ENCODE measurements at regions not wholly inside any gene's neighbourhood (a gene's known extent, or its start where the extent isn't known, plus 50 kb on each side); places are given as distances from the start of the nearest gene placed in this dataset.

DNA sequence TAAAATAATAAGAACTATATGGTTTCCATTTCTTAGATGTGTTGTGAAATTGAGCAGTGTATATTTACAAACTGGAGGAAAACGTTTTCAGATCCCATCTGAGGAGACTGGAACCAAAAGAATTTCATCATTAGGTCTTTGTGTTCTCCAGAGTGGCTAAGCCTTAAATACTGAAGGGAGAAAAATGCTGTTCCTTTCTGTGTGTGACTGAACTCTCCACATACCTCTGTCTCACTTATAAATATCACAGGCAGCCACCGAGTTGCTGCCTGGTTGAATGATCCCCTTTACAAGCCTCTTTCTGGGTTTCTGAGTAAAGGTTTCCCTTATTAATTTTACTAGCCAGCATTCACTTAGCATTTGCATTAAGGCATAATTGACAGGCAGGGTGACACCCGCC, 913.9 kb upstream of the NR2F2 start:
- no peak for FAIRE-seq

DNA sequence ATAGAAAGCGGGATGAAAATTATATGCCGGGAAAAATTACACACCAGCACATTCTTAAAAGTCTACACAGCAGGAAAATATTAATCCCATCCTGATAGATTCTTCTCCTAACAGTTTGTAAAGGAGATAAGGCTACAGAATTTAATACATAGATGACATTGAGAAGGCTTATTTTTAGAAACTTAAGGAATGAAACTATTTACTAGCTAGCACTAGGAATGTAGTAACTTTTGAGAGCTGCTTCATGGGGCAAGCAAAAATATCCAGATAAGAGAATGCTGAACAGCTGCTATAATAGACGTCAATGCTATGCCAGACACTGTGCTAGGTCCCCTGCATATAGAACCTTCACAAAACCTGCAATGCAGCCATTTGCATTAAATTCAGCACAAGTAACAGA, 912.7 kb upstream of the NR2F2 start:
- FAIRE-seq, result no peak

DNA sequence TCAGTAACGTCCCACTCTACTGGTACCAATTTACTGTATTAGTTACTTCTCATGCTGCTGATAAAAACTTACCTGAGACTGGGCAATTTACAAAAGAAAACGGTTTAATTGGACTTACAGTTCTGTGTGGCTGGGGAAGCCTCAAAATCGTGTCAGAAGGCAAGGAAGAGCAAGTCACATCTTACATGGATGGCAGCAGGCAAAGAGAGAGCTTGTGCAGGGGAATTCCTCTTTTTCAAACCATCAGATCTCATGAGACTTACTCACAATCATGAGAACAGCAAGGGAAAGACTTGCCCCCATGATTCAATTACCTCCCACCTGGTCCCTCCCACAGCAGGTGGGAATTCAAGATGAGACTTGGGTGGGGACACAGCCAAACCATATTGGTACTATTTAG, 908.2 kb upstream of the NR2F2 start:
- no peak for FAIRE-seq

DNA sequence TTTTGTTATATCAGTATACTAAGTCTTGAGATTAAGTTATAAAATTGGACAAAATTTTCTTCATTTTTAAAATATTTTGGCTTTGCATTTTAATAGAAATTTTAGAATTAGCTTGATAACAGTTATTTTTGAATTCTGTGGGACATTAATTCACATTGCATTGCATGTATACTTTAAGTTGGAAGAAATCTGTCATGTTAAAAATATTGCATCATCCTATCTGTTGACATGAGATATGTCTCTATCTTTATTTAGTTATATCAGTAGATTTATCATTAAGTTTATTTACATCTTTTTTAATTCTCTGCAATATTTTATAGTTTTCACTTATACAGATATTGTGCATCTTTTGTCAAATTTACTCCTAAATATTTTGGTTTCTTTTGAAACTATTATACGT, 904.6 kb upstream of the NR2F2 start:
- no peak for FAIRE-seq

DNA sequence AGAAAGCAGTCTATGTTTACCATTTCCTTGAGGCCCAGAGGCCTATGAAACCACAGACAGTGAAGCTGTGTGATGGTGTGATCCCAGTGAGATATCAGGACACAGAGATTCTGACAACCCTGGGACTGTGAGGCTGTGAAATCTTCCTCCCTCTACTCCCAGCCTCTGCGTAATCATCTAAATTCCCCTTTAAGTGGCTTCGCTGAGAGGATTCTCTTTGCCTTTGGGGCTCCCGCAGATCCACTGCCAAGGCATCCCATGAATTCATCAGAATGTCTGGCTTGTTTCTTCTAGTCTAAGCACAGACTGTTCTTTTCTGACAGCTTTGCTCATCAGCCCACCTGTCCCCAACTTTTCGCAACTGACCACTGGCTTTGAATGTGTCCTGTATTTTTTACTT, 901.2 kb upstream of the NR2F2 start:
- FAIRE-seq, result no peak

DNA sequence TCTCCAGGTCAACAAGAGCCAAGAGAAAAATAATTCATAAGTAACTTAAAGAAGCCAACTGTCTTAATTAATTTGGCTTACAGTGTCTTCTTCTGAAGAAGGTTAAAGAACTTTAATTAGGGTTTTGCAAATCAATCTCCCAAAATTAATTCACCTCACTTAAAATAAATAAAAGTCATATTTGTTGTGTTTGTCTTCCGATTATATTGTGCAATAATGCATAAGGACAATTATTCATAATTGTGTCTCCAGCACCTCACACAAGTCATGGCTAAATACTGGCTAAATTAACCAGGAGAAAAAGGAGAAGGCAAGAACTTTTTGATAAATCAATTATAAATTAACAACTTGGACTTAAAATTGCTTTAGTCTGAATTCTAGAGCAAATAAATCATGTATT, 899.0 kb upstream of the NR2F2 start:
- FAIRE-seq, result no peak

DNA sequence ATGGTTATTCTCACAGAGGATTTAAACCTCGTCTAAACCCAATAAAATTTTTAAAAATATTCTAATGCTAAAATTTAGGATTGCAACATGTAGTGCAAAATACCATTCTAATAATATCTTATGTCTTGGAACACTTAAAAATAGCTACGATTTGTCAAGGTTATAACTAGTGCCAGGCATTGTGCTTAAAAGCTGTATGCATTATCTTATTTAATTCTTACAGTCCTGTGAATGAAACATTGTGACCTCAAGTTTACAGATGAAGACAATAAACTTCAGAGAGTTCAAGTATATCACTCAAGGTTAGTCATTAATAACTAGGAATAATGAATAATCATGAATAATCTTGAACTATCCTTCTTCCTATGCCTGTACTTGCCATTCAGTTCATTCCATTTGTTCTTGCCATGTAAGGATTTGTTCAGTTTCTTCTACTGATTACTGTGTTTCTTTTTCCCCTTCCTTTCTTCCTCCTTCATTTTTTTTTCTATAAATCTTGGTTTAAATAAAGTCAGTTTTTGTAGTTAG, 897.6 kb upstream of the NR2F2 start:
- FAIRE-seq, result no peak

DNA sequence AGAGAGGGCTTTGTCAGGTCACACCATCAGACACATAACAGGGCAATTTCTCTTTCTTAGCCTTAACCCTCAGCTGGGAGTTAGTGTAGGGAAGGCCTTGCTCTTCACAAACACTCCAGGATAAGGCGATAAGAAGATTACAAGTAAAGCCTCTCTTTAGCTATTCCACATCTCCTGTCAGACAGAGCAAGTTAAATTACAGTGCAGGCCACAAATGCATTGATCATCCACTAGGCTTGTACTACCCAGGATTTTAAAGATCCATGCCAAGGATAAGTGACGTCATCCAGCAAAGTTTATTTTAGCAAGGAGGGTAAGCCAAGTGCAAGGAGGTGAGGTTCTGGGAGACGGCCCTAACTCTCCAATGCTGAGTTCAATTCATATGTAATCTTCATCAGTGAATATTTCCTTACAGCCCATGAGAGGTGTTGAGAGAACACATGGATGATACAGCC, 890.6 kb upstream of the NR2F2 start:
- no peak for FAIRE-seq

DNA sequence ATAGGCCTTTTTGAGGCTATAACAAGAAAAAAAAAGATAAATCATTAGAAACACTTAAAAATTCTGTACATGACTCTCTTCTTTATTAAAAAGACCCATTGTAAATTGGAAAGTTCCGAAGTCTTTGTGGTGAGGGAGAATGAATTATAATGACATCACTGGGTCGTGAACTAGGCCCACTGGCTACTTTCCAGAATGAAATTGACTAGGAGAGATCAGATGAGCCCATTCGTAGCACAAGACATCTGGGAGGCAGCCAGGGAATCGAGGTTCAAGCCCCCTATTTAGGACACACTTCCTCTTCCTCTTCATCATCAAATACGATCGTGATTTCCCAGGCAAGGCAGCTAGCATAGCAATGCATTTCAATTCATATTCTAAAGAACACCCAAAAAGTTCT, 889.8 kb upstream of the NR2F2 start:
- no peak for FAIRE-seq

DNA sequence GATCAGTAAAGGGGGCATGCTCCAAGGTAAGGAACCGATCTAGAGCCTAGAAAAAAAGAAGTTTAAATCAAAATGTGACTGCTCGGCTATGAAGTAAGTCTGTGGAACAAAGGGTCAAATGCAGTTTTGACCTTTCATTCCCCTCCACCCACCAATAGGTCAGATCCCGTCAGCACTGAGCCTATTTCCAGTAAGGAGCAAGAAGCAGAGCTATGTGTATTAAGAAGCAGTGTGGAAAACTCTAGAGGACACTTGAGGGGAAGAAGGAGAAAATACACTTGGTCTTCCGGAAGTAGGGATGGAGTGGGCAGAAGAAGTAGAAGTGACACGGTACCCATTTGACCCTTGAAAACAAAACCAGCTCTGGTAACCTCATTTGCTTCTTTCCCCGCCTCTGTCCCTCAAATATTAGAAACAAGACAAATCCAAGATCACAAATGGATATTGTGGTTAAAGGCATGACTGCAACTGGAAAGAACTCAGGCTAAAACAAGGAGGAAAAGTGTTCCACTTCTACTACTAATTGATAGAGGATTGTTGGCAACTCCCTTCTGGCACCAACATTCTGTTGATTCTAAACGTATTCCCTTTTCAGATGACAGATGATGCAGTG, 888.3 kb upstream of the NR2F2 start:
- no peak for FAIRE-seq

DNA sequence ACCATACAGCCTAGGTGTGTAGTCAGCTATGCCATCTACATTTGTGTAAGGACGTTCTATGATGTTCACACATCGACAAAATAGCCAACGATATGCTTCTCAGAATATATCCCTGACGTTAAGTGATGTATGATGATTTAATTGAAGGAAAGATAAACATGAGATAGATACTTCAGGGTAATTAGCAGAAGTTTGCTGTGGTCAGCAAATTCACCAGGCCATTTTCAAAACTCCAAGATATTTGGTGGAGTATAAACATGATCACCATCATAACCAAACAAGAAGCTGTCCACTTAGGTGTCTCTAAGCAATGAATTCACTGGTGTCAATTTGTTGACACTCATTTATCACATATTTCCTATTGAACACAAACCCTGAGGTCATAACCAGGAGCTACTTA, 885.6 kb upstream of the NR2F2 start:
- no peak for FAIRE-seq

DNA sequence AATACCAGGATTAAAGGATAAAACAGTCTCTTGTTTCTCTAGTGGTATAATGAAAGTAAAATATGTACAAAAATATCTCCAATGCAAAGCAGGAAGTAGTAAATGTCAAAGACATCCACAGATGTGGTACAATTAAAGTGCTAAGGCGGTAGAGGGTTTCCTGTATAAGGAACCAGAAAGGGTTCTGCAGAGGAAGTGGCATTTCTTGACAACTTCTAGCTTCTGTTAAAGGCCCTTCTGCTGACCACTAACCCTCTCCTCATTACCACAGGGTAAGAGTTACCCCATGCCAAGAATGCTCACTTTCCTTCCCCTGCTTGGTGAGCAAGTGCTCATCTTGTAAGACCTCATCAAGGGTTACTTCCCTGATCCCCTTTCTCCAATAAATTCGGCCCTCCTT, 883.6 kb upstream of the NR2F2 start:
- FAIRE-seq, result no peak

DNA sequence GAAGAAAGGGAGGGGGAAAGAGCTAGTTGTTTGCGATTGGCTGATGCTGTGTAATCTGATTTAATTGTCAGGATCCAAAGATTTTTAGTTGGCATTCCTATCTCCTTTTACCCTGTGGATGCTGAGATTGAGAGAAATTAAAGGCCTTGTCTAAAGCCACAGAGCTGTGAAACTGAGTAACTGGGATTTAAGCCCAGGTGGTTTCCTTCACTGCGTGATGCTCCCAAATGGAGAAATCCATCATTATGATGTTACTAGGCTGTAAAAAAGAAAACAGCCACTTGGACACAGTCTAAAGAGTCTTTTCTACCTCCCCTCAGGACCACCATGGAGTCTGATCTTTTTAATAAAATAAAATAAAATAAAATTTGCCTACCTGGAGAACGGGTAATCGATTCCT, 883.0 kb upstream of the NR2F2 start:
- no peak for FAIRE-seq

DNA sequence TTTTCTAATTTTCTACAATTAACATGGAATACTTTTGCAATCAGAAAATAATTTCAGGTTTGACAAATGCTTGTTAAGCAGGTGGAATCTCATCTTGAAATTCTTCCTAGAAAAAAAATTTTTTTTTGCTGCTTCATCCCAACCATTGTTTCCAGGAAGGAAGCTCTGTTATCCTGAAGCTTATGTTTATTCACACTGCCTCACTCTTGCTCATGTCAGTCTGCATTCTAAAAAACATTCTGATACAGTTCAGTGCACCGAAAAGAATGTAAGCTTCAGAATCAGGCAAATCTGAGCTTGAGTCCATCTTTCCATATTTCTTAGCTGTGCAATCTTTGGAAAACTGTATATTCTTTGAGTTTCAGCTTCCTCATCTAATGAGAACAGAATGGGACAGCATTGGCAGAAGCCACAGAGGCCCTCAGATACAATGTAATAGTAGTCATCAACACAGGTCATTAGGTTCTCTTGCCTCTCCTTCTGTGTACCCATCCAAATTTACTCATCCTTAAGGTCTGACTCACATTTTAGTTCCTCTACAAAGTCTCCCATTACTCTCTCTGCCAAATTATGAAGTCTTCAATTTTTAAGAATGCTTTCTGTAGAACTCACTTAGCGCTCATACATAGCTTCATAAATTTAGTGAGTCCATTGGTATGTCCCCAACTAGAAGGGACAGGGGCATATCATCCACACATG, 881.8 kb upstream of the NR2F2 start:
- FAIRE-seq, result no peak

DNA sequence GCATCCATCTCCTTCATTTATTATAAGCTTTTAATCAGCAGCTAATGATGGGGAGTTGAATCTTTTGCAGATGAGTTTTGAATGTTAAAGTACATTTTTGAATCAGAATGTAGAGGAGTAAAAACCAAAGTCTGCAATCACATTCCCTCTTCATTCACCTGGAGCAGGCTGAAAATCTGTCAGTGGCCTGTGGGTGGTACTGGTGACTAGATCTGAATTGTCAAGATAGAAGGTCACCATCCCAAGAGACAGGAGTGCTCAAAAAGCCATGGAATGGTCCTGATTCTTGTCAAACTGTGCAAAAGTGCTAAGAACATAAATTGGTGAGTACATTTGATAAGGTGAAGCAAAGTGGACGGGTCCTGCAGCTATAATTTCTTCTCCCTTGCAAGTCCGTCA, 881.3 kb upstream of the NR2F2 start:
- no peak for FAIRE-seq

DNA sequence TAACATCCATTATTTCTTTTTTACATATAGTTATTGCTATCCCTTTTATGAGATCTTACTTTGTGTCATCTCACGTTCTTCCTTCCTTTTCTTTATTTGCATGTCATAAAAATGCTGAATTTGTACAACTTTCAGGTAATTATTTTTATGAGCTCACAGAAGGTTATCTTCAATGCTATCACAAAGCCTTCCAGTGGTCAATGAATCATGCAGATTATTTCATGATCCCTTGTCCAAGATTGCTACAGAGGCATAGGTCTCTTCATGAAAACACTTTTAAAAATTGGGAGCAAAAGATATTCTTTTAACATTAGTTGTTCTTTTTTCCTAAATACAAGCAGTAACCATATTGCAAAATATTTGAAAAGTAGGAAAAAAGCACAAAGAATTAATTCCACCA, 880.1 kb upstream of the NR2F2 start:
- no peak for FAIRE-seq

DNA sequence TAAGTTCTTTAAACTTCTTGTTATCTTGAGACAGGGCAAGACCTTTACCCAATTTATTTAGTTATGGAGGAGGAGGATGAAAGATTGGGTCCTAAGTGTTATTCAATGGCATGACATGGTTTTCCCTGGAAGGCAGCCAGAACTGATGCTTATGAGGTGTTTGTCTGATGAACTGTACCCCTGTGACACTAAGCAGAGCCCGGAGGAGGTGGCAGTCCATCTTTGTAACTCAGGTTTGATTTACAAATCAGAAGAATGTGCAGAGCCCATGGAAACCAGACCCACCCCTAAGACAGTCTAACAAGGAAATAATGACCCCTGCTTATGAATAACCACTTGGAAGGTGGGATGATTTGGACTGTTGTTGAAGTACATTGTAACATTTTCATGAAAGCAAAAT, 878.6 kb upstream of the NR2F2 start:
- no peak for FAIRE-seq

DNA sequence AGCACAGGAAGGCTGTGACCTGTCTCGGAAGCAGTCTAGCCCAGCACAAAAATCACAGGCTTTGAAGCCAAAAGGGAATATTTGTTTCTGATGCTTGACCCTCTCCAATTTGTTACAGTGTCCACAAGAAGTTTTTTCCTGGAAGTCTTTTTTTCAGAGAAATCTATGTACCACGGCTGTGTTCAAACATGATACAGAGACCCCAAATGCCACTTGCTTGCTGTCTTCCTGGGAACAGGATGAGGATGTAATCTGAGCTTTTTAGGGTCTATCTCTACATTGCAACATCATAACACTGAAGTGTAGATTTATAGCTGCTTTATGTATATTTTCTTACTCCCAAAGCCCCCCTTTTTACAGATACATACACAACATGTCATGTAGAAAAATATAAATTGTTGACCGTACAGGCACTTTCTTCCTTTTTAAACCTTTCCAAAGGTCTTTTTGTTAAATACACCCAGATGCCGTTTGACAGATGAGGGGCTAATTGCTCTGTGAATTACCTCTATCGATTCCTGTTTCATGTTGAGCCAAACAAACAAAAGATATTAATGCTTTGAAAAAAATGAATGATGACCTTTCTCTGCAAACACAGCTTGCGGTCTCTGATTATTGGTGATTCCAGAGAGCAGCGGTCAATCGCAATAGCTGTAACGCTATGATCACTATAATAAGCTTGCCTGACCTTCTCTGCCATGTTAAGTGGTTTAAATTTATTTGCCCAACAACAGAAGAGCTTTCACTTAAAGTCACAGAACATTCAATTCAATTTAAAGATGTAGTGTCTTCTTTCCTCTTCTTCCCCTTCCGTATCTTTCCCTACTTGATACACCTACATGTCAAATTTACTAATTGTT, 875.9 kb upstream of the NR2F2 start:
- no peak for FAIRE-seq

DNA sequence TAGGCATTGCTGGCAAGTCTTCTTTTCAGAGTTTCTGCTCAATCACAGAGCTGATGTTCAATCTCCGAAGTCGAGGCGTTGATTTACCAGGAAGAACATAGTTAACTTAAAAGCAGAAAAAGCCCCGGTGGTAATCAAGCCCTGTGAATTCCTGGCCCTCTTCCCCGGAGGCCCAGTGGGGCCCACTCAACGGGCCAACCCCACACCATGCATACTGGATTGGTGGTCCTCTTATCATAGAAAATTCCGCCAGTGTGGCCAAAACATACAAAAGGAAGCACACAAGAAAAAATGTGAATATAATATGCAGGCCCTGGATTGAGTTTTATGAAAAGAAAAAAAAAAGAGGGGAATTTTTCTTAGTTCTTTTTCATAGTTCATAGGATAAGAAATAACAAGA, 873.0 kb upstream of the NR2F2 start:
- FAIRE-seq, result no peak

DNA sequence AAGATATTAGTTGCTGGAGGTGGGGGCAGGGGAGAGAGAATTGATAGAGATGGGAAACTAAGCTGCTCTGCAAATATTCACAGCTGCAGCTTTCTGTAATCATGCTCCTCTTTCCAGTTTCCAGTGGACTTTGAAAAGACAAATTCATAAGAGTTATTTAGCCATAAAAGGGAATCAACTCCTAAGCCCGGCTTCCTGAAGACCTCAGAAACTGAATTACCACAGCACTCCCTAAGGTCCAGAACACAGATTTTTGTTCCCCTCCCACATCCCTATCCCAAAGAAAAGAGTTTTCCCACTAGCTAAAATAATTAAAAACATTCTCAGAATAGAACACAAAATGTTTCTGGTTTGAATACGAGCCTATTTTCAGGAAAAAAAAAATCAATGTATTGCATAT, 871.8 kb upstream of the NR2F2 start:
- no peak for FAIRE-seq

DNA sequence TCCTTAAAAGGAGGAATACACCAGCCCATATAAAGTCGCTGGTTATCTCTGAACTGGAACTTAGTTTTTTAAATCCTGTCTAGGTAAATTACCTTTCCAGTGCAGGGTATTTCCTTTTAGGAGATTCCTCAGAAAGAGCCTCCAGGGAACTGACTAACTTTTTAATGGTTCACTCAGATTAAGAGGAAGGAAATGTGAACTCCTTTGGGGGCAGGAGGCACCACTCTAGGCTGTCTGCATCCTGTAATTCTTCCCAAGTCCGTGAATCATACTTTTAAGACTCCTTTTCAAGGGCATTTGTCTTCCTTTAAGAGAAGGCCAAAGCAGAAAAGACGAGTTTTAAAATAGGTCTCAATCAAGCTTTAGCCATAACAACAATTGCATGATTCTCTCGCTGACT, 871.2 kb upstream of the NR2F2 start:
- no peak for FAIRE-seq

DNA sequence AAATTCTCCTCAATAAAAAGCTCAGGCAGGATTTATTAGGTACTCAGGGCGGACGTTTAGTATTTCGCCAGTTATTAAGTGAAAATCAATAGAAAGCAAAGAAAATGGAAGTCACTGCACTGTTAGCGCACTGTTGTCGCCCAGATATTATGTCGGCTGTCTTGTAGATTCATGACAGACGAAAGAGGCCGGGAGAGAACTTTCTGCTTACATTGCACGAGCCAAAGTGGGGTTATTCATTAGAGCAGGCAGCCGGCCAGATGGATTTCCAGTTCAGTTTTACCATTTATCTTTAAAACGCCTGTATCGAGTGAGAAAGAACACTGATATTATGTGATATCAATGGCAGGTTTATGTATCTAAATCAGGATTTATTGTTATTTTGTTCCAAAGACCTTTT, 866.0 kb upstream of the NR2F2 start:
- no peak for FAIRE-seq

DNA sequence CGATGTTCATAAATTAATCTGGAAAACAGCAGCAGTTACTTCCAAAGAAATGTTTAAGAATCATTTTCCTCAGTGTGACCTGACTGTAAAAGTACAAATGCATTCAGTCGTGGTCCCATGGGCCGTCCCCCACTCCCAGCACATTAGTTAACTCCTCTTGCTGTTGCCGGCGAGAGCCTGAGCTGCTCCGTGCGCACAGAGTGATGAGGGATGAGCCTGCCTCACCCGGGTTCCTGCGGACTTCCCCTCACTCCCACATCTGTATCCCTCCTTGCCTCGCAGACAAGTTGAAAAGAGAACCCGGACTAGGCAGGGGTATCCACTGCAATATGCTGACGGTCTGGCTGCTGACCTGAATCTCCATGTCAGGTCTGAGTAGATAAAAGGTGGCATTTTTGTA, 861.7 kb upstream of the NR2F2 start:
- no peak for FAIRE-seq

DNA sequence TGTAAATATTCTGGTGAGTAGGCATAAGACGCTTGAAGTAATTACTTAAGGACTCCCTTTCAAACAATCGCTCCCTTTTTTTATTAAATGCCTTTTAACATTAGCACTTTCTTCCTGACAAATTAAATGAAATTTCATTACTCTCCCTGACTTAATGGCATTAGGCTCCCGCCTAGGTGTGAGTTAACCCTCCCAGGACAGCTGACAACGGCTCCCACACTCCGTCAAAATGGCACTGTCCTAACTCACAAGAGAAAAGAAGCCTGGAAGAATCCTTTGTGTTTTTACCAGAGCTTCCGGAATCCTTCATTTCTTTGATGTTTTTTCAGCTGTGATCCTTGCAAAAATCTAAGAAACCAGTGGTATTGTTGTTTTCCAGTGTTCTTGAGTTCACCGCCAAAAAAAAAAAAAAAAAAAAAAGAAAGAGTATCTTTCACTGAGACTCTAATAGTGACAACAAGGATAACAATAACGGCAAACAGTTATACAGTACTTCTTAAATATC, 861.0 kb upstream of the NR2F2 start:
- no peak for FAIRE-seq
